22Rv1 (cell line): ENCODE measurements at regions not wholly inside any gene's neighbourhood (a gene's known extent, or its start where the extent isn't known, plus 50 kb on each side); places are given as distances from the start of the nearest gene placed in this dataset.

Source experiments
- H3K27ac ChIP-seq: fragments of 450-650 bp; 2 replicates; pipeline ENCODE4 v1.5.1; 2017
- ZFX ChIP-seq: fragments of 450-650 bp; IDR thresholded peaks from 2 replicates; pipeline ENCODE4 v1.6.1; 2017; ENCODE audit warnings: antibody characterized with exemption, borderline replicate concordance
- TF ChIP-seq, protein P1 (sequence below): fragments of 450-650 bp; IDR thresholded peaks from 2 replicates; pipeline ENCODE4 v1.5.1; 2017; ENCODE audit warnings: mild to moderate bottlenecking

GRCh38 chr1:170836141-170836540, 99.2 kb upstream of the MROH9 start:
- H3K27ac ChIP-seq: no peak overlapping the region
- TF ChIP-seq ZFX: no peak
- TF ChIP-seq, protein P1, sequence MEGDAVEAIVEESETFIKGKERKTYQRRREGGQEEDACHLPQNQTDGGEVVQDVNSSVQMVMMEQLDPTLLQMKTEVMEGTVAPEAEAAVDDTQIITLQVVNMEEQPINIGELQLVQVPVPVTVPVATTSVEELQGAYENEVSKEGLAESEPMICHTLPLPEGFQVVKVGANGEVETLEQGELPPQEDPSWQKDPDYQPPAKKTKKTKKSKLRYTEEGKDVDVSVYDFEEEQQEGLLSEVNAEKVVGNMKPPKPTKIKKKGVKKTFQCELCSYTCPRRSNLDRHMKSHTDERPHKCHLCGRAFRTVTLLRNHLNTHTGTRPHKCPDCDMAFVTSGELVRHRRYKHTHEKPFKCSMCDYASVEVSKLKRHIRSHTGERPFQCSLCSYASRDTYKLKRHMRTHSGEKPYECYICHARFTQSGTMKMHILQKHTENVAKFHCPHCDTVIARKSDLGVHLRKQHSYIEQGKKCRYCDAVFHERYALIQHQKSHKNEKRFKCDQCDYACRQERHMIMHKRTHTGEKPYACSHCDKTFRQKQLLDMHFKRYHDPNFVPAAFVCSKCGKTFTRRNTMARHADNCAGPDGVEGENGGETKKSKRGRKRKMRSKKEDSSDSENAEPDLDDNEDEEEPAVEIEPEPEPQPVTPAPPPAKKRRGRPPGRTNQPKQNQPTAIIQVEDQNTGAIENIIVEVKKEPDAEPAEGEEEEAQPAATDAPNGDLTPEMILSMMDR: no peak

GRCh38 chr1:170840371-170840770, 95.0 kb upstream of the MROH9 start:
- no peak overlapping the region for H3K27ac ChIP-seq
- TF ChIP-seq, protein P1: no peak
- no peak for TF ChIP-seq ZFX

- H3K27ac ChIP-seq: no peak overlapping the region
- TF ChIP-seq, protein P1: no peak
- TF ChIP-seq ZFX: no peak
These were observed 82.0 kb upstream of the MROH9 start for GRCh38 chr1:170853302-170853701.

DNA sequence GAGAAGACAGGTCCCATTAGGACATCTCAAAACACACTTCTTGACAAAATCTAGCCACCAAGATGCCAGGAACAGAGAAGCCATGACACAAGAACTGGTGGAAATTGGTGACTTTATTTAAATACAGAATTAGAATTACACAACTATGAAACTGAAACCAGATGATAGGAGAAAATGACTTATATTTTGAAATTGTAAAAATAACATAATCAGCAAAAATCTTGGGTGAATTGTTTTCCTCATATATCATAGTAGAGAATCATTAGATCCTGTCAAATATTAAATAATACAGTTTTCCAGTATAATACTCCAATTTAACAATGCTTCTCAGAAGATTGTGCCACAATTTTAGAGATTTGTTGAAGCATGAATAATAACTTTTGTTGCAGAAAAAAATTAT, 81.5 kb upstream of the MROH9 start:
- no peak for TF ChIP-seq ZFX
- TF ChIP-seq, protein P1: no peak
- H3K27ac ChIP-seq: no peak overlapping the region

DNA sequence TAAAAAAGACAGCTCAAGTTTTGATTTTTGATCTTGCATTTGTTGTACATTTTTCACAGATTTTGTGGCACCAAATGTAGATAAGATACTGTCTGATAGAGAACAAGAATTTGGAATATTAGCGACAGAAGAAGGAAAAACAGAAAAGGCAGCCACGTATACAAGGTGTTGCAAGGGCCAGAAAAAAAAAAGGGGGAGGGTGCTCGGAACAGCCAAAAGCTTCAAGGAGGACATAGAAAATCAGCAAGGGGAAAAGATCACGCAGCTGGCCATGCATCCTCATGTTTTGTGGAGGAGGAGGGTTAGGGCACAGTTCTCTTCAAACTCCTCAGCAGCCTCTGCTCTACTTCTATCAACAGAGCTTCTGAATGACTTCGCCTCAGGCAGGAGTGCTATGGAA, 80.7 kb upstream of the MROH9 start:
- no peak for TF ChIP-seq ZFX
- TF ChIP-seq, protein P1: no peak
- H3K27ac ChIP-seq: no peak overlapping the region

- no peak for TF ChIP-seq ZFX
- TF ChIP-seq, protein P1: no peak
- no peak overlapping the region for H3K27ac ChIP-seq
These were observed 78.9 kb upstream of the MROH9 start for GRCh38 chr1:170856455-170856854.

GRCh38 chr1:170857955-170858354, 77.4 kb upstream of the MROH9 start:
- TF ChIP-seq, protein P1: no peak
- TF ChIP-seq ZFX: no peak
- H3K27ac ChIP-seq: no peak overlapping the region

DNA sequence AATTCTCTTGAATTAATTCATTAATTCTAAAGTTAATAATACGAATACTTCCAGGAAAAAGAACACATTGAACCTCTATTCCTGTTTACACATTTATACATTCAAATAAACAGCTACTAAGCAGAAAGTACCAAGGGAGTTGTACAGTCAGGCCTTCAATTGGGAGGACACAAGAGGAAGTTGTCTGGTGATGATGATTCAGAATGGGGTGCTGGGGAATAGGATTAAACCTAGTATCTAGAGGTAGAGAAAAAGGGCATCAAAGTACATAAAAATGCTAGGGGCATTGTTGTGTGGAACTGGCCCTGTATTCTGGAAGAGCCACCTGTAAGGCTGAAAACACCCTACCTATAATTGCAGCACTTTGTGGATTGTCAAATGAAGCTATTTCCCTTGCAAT, 71.7 kb upstream of the MROH9 start:
- TF ChIP-seq, protein P1: no peak
- TF ChIP-seq ZFX: no peak
- no peak overlapping the region for H3K27ac ChIP-seq
